RWPE1 (cell line): ENCODE measurements at regions not wholly inside any gene's neighbourhood (a gene's known extent, or its start where the extent isn't known, plus 50 kb on each side); places are given as distances from the start of the nearest gene placed in this dataset.

Experiments
- CTCF ChIA-PET: fragments of 350-600 bp; sonication (Branson Sonifier 250); formaldehyde crosslinking; extraction: SDS; loops from one replicate; lab custom pipeline; 2021; lab: Yijun Ruan, JAX
- POLR2A ChIA-PET: fragments of 400-600 bp; formaldehyde crosslinking; extraction: SDS; loops from one replicate; lab custom pipeline; 2020; ENCODE audit warnings: antibody characterized with exemption; ENCODE audit not compliant: low non-redundant PET; lab: Yijun Ruan, JAX
- DNase-seq: peaks from one replicate; pipeline ENCODE4 v3.0.0; 2012; ENCODE audit warnings: low spot score
- H3K27ac ChIP-seq: fragments of 450-650 bp; 2 replicates; pipeline ENCODE4 v1.5.1; 2017
- TF ChIP-seq, protein P1 (sequence below): fragments of 450-650 bp; conservative IDR thresholded peaks from 2 replicates; pipeline ENCODE4 v1.5.1; 2017; ENCODE audit warnings: low read depth, mild to moderate bottlenecking

DNA sequence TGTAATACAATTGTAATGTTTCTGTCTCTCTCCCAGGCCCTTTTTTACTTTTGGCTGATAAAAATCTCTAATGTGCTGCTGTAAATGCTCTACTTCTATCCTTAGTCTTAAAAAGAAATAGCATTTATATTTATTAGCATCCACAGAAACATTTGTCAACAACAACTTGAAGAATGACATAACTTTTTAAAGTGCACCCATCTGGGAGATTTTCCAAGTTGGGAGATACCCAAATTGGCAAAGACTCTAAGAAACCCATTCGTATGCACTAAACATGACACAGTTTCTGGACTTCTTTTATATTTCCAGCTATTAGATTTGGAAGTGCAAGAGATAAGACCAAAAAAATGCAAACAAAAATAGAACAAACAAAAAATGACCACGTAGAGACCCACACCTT, 2287.4 kb upstream of the WWC1 start:
- CTCF ChIA-PET: no interaction called here
- TF ChIP-seq, protein P1, sequence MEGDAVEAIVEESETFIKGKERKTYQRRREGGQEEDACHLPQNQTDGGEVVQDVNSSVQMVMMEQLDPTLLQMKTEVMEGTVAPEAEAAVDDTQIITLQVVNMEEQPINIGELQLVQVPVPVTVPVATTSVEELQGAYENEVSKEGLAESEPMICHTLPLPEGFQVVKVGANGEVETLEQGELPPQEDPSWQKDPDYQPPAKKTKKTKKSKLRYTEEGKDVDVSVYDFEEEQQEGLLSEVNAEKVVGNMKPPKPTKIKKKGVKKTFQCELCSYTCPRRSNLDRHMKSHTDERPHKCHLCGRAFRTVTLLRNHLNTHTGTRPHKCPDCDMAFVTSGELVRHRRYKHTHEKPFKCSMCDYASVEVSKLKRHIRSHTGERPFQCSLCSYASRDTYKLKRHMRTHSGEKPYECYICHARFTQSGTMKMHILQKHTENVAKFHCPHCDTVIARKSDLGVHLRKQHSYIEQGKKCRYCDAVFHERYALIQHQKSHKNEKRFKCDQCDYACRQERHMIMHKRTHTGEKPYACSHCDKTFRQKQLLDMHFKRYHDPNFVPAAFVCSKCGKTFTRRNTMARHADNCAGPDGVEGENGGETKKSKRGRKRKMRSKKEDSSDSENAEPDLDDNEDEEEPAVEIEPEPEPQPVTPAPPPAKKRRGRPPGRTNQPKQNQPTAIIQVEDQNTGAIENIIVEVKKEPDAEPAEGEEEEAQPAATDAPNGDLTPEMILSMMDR: no peak
- POLR2A ChIA-PET: no interaction called here
- DNase-seq: no peak
- H3K27ac ChIP-seq: no peak overlapping the region

GRCh38 chr5:166013415-166013814, 2278.0 kb upstream of the WWC1 start:
- H3K27ac ChIP-seq: no peak overlapping the region
- no peak for DNase-seq
- POLR2A ChIA-PET: no interaction called here
- CTCF ChIA-PET: no interaction called here
- TF ChIP-seq, protein P1: no peak

DNA sequence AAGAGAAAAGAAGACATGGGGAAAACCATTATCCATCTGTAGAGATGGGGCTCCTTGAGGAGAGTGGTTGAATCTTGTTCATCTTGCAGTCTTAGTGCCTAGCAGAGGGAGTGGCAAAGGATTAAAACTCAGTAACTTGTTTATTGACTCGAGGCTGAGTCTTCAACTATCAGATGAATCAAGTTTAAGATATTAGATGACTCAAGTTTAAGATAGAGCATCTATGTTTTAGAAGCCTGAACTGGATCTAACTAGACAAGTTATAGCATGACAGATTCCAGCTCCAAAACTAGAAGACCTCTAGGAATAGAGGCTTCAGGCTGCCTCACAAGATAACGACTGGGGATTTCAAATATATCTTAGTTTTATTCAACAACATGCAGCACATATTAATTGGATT, 2277.2 kb upstream of the WWC1 start:
- DNase-seq: peak; percentile 44
- CTCF ChIA-PET: no interaction called here
- TF ChIP-seq, protein P1: no peak
- POLR2A ChIA-PET: no interaction called here
- no peak overlapping the region for H3K27ac ChIP-seq

DNA sequence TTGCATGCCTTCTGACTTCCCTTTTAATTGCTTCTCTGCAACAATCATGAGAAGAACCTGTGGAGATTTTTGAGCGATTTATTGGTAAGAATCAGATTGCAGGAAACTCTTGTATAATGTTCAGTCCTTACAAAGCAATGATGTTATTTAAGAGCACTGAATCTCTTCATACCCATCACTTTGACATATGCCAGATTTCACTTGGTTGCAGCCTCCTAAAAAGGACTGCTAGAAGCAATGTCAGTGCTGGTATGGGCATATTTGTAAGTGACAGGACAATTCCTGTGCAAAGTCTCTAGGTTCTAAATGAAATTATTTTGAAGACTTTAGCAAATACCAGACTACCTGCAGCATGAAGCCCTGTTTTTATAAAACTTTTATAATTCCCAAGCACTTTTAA, 2272.7 kb upstream of the WWC1 start:
- CTCF ChIA-PET: no interaction called here
- POLR2A ChIA-PET: no interaction called here
- no peak overlapping the region for H3K27ac ChIP-seq
- DNase-seq: no peak
- TF ChIP-seq, protein P1: no peak

DNA sequence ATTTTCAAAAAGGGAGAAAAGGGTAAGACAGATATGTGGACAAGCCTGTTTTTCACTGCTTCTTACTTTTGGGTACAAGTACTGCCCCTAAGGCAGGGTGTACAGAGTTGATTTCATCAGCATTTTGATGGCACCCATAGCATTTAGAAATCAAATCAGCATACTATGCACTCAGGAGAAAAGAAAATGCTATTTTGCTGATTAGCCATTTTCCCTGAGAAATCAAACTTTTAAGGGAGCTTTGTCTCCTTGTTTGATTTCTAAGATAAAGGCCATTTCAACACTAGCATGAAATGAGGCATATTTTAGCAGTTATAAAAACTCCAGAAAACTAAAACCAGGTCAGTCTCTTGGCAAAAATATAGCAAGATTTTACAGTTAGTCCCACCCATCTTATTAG, 2269.4 kb upstream of the WWC1 start:
- POLR2A ChIA-PET: no interaction called here
- CTCF ChIA-PET: no interaction called here

GRCh38 chr5:166024970-166025369, 2266.5 kb upstream of the WWC1 start:
- ChIA-PET POLR2A (no interaction called here), CTCF (no interaction called here)
- TF ChIP-seq, protein P1: no peak
- no peak overlapping the region for H3K27ac ChIP-seq
- DNase-seq: no peak

More for the DNA sequence above, 2269.4 kb upstream of the WWC1 start:
- TF ChIP-seq, protein P1: no peak
- no peak for DNase-seq
- H3K27ac ChIP-seq: no peak overlapping the region

DNA sequence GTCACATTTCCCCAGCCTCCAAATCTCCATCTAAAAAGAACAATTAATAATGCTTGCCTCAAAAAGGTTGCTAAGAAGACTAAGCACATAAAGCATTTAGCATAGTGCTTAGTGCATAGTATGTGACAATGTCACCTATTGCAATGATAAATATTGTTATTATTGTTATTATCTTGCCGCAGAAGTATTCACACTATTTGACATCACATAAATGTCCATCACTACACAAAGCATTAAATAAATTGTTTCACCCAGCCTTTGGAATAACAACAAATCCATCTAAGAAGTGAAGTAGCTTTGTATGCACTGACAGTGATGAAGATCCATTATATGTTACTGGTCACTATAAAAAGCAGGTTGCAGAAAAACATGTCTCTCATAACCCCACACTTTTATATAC, 2263.9 kb upstream of the WWC1 start:
- CTCF ChIA-PET: interaction anchor here (0.6 kb wide), 1 partner anchor 65 kb away, joined by 5 read pairs; no protein-coding TSS in a partner anchor
- POLR2A ChIA-PET: no interaction called here
- TF ChIP-seq, protein P1: no peak

More for the DNA sequence above, 2263.9 kb upstream of the WWC1 start:
- H3K27ac ChIP-seq: no peak overlapping the region
- DNase-seq: no peak
